Naive thymus-derived CD8-positive, alpha-beta T cell (primary cell): ENCODE measurements at regions not wholly inside any gene's neighbourhood (a gene's known extent, or its start where the extent isn't known, plus 50 kb on each side); places are given as distances from the start of the nearest gene placed in this dataset.
"Not testable (repeated sequence)": the region's sequence is repeated elsewhere in the genome, so short reads cannot be mapped to it uniquely, and the experiment has no call there.

Source experiments
- ATAC-seq, 2 donors: fragments of 150-1000 bp; cut with Tn5 transposase in 1 of 2; sonication (Bioruptor Pico), chemical (Tn5 transposase) in 1 of 2; 1 replicate in 1 of 2; 2 replicates in 1 of 2; pipeline ENCODE4 v1.10.0; 2021; ENCODE audit warnings: mild to moderate bottlenecking in 2 of 2, moderate library complexity in 2 of 2
- POLR2A ChIA-PET: fragments of 350-600 bp; sonication (Branson Sonifier 250); formaldehyde crosslinking; loops from one replicate; lab custom pipeline; 2021; ENCODE audit warnings: antibody characterized with exemption; lab: Charles Lee
- DNase-seq, 10 donors: peaks; one replicate each; pipeline versions ENCODE4 v3.0.0 to v3.0.0-alpha.2; 2020 to 2022
- H3K27ac Mint-ChIP-seq, 10 donors: one replicate each; pipeline ENCODE4 v1.8.0; 2020 to 2022; ENCODE audit warnings: mild to moderate bottlenecking in 10 of 10, mixed read lengths in 10 of 10, moderate library complexity in 4 of 10, inconsistent platforms in 1 of 10
- H3K27me3 Mint-ChIP-seq, 5 donors: one replicate each; pipeline ENCODE4 v1.8.0; 2021 to 2022; ENCODE audit warnings: mixed read lengths in 5 of 5
- H3K36me3 Mint-ChIP-seq, 3 donors: one replicate each; pipeline ENCODE4 v1.8.0; 2020 to 2022; ENCODE audit warnings: mixed read lengths in 3 of 3, mild to moderate bottlenecking in 2 of 3, inconsistent platforms in 1 of 3
- H3K4me1 Mint-ChIP-seq, 4 donors: one replicate each; pipeline ENCODE4 v1.8.0; 2021 to 2022; ENCODE audit warnings: mixed read lengths in 4 of 4
- H3K4me3 Mint-ChIP-seq, 10 donors: one replicate each; pipeline ENCODE4 v1.8.0; 2020 to 2022; ENCODE audit warnings: mild to moderate bottlenecking in 10 of 10, mixed read lengths in 10 of 10, moderate library complexity in 6 of 10, inconsistent platforms in 1 of 10
- H3K9me3 Mint-ChIP-seq, 9 donors: one replicate each; pipeline ENCODE4 v1.8.0; 2020 to 2022; ENCODE audit warnings: mixed read lengths in 9 of 9, mild to moderate bottlenecking in 3 of 9, inconsistent platforms in 1 of 9, moderate library complexity in 1 of 9

DNA sequence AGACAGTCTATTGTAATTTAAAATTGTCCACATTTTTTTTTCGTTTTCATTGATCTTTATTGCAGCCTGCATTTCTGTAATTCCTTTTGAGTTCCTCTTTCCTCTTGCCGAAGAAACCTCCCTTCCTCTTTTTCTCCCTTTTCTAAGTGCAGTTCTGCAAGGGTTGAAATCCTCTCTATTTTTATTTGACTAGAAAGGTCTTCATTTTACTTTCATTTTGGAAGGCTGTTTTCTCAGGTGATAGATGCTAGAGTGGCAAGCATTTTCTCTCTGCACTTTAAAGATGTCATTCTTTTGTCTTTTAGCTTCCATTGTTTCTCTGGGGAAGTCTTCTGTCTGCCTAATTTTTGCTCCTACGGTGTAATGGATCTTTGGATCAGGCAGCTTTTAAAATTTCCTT, 248.5 kb downstream of the SMARCA2 start:
- POLR2A ChIA-PET: no interaction called here
- Mint-ChIP-seq H3K36me3 (no peaks in the 10 kb centered on the region), H3K4me1 (peaks cover 1 to 18% (median 10%) of the 10 kb centered on the region in 4 donors), H3K4me3 (no peak overlapping the region), H3K9me3 (no peaks in the 10 kb centered on the region), H3K27ac (no peak overlapping the region), H3K27me3 (peaks cover 0 to 9% (median 2%) of the 10 kb centered on the region in 5 donors)
- ATAC-seq: no peak
- no peak for DNase-seq

DNA sequence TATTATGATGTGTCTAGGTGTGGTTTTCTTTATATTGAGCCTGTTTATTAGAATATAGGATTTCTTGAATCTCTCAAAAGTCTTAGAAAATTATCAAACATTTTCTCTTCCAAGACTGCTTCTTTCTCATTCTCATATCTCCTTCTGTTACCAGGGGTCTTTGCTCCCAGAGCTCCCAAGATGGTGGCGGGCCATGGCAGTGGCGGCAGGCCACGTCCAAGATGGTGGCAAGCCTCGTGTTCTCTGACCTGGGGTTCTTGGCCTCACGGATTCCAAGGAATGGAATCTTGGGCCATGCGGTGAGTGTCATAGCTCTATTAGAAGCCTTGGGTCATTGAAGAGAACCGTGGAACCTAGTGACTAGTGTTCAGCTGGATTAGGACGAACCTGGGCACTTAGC, 248.9 kb downstream of the SMARCA2 start:
- peak overlapping the region in 1 of 10 donors; percentile 79 for H3K27ac Mint-ChIP-seq
- H3K4me3 Mint-ChIP-seq: no peak overlapping the region
- H3K9me3 Mint-ChIP-seq: no peaks in the 10 kb centered on the region
- H3K4me1 Mint-ChIP-seq: peaks cover 1 to 18% (median 10%) of the 10 kb centered on the region in 4 donors
- DNase-seq (no peak), ATAC-seq (no peak)
- H3K36me3 Mint-ChIP-seq: no peaks in the 10 kb centered on the region
- H3K27me3 Mint-ChIP-seq: peaks cover 0 to 10% (median 3%) of the 10 kb centered on the region in 5 donors
- POLR2A ChIA-PET: no interaction called here

DNA sequence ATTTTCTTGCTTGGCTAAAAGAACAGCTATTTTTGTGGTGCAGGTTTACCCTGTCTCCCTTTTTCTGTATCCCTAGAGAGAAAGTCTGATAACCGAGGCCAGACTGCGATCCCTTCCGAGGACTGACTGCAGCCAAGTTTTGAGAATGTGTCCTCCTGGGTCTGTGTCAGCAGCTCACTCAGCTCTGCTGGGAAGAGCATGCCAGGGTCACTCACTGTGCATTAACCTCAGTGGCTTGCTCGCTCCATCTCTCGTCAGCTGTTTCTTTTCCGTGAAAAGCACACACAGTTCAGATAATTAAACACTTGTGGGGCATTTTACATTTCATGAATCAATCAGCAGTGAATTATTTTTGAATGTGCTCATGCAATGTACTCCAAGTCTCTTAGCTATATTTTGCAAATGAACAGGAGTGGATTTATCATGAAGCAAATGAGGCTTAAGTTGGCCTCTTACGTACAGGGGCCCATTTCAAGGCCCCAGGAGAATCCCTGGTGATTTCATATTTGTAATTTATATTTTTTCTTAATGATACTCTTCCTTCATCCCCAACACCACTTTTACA, 252.1 kb downstream of the SMARCA2 start:
- ATAC-seq (no peak), DNase-seq (no peak)
- Mint-ChIP-seq H3K27ac (no peak overlapping the region), H3K4me3 (no peak overlapping the region), H3K9me3 (peaks cover 0 to 4% (median 0%) of the 10 kb centered on the region in 9 donors), H3K36me3 (no peaks in the 10 kb centered on the region), H3K4me1 (peaks cover 1 to 23% (median 10%) of the 10 kb centered on the region in 4 donors), H3K27me3 (peaks cover 0 to 11% (median 7%) of the 10 kb centered on the region in 5 donors)
- POLR2A ChIA-PET: no interaction called here

DNA sequence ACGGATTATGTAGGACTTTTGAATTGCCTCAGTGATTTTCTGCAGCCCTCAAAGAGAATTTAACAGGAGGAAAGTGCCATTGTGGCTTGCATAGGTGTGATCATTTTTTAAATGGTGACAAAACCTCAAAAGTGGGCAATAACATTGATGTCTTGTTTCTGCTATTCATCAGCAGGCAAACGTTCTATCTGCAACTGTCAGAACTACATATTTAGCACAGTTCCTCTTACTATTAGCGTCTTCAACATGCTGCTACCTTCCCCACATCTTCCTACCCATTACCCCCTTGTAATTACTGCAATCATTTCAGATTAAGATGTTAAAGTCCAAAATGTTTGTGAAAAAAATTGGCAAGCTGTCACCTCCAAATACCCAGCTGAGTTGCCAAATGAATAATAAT, 254.6 kb downstream of the SMARCA2 start:
- Mint-ChIP-seq H3K27me3 (peaks cover 0 to 9% (median 6%) of the 10 kb centered on the region in 5 donors), H3K9me3 (peaks cover 0 to 4% (median 0%) of the 10 kb centered on the region in 9 donors), H3K4me3 (no peak overlapping the region), H3K4me1 (peaks cover 0 to 5% (median under 1%) of the 10 kb centered on the region in 4 donors), H3K36me3 (no peaks in the 10 kb centered on the region), H3K27ac (no peak overlapping the region)
- no peak for DNase-seq
- no peak for ATAC-seq
- POLR2A ChIA-PET: no interaction called here

DNA sequence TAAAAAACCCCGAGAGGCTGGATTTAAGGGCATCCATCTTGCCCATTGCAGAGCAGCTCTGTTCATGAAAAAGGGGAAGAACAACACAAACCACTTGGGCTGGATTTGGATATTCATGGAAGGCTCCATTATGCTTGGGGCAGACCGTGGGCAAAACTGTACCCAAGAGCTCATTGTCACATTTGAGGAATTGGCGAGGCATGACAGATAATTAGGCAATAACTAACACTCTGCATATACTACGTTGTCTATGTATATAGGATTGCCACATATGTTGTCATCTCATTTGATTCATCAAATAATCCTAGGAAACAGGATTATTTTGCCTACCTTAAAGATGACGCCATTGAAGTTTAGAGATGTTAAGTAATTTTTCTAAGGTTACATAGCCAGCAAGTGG, 255.4 kb downstream of the SMARCA2 start:
- DNase-seq: no peak
- Mint-ChIP-seq H3K9me3 (peaks cover 0 to 4% (median 0%) of the 10 kb centered on the region in 9 donors), H3K27ac (no peak overlapping the region), H3K27me3 (peaks cover 0 to 9% (median 7%) of the 10 kb centered on the region in 5 donors), H3K4me1 (peaks cover 0 to 5% (median under 1%) of the 10 kb centered on the region in 4 donors), H3K36me3 (no peaks in the 10 kb centered on the region), H3K4me3 (no peak overlapping the region)
- POLR2A ChIA-PET: no interaction called here
- ATAC-seq: no peak

DNA sequence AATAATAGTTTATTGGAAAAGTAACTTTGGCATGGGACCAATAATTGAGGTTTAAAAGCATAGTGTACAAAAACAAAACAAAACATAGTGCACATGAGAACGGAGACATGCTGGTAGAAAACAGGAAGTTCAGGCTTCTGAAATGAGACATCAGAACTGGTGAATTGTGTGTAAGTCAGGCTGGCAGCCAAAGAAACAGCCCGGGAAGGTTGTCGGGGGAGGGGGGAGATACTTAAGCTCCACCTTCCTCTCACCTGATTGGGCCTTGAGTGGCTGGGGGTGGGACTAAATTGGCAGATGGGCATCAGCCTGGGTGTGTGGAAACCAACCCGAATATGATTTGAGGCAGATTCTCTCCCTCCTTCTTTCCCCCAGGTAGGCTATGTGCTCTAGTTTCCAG, 256.3 kb downstream of the SMARCA2 start:
- H3K4me1 Mint-ChIP-seq: peaks cover 0 to 5% (median under 1%) of the 10 kb centered on the region in 4 donors
- no peaks in the 10 kb centered on the region for H3K36me3 Mint-ChIP-seq
- POLR2A ChIA-PET: no interaction called here
- no peak for DNase-seq
- peaks cover 5 to 12% (median 7%) of the 10 kb centered on the region in 5 donors for H3K27me3 Mint-ChIP-seq
- H3K9me3 Mint-ChIP-seq: peaks cover 0 to 4% (median 0%) of the 10 kb centered on the region in 9 donors
- H3K27ac Mint-ChIP-seq: peak overlapping the region in 1 of 10 donors; percentile 42
- H3K4me3 Mint-ChIP-seq: no peak overlapping the region
- no peak for ATAC-seq

DNA sequence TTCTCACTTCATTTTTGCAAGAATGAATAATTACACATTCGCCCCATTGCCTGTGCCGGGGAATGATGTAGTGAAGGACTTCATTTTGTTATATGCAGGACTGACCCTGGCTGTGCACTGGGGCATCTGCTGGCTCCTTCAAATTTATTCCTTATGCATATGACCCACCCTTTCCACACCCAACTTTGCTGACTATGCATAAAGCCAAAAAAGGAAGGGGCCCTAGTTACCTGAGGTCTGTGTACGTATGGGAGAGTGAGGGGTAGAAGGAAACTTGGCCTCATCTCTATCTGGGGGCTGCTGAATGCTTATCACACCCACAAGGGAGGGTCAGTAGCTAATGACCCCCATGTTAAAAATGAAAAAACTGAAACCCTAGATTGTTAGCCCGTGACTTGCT, 259.6 kb downstream of the SMARCA2 start:
- no peak overlapping the region for H3K4me3 Mint-ChIP-seq
- peaks cover 0 to 5% (median under 1%) of the 10 kb centered on the region in 4 donors for H3K4me1 Mint-ChIP-seq
- peaks cover 4 to 21% (median 6%) of the 10 kb centered on the region in 5 donors for H3K27me3 Mint-ChIP-seq
- no peak for DNase-seq
- H3K9me3 Mint-ChIP-seq: peaks cover 0 to 4% (median 0%) of the 10 kb centered on the region in 9 donors
- POLR2A ChIA-PET: no interaction called here
- H3K36me3 Mint-ChIP-seq: no peaks in the 10 kb centered on the region
- no peak for ATAC-seq
- no peak overlapping the region for H3K27ac Mint-ChIP-seq

DNA sequence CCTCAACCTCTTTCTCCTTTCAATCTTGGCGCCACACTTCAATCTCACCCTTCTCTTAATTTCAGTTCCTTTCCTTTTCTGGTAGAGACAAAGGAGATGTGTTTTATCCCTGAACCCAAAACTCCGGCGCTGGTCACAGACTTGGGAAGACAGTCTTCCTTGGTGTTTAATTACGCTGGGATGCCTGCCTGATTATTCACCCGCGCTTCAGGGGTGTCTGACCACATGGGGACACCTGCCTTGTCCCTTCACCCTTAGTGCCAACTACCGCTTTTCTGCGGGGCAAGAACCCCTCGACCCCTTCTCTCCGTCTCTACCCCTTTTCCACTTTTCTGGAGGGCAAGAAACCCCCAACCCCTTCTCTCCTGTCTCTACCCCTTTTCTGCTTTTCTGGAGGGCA, 261.1 kb downstream of the SMARCA2 start:
- DNase-seq: no peak
- Mint-ChIP-seq H3K27me3 (peaks cover 4 to 21% (median 6%) of the 10 kb centered on the region in 5 donors), H3K36me3 (no peaks in the 10 kb centered on the region), H3K27ac (no peak overlapping the region), H3K4me3 (no peak overlapping the region), H3K9me3 (peaks cover 0 to 1% (median 0%) of the 10 kb centered on the region in 9 donors), H3K4me1 (peaks cover 0 to 3% (median 0%) of the 10 kb centered on the region in 4 donors)
- no peak for ATAC-seq
- POLR2A ChIA-PET: no interaction called here

DNA sequence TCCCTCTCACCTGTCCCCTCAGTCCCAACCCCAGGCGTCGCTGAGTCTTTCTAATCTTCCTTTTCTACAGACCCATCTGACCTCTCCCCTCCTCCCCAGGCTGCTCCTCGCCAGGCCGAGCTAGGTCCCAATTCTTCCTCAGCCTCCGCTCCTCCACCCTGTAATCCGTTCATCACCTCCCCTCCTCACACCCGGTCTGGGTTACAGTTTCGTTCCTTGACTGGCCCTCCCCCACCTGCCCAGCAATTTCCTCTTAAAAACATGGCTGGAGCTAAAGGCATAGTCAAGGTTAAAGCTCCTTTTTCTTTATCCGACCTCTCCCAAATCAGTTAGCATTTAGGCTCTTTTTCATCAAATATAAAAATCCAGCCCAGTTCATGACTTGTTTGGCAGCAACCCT, 262.0 kb downstream of the SMARCA2 start:
- H3K4me1 Mint-ChIP-seq, H3K36me3 Mint-ChIP-seq, H3K27ac Mint-ChIP-seq, DNase-seq, POLR2A ChIA-PET, H3K9me3 Mint-ChIP-seq, ATAC-seq, H3K4me3 Mint-ChIP-seq: not testable (repeated sequence)
- H3K27me3 Mint-ChIP-seq: peaks cover 4 to 21% (median 6%) of the 10 kb centered on the region in 5 donors

DNA sequence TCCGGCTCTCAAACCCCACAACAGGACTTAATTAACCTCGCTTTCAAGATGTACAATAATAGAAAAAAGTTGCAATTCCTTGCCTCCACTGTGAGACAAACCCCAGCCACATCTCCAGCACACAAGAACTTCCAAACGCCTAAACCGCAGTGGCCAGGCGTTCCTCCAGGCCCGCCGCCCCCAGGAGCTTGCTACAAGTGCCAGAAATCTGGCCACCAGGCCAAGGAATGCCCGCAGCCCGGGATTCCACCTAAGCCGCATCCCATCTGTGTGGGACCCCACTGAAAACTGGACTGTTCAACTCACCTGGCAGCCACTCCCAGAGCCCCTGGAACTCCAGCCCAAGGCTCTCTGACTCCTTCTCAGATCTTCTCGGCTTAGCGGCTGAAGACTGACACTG, 262.5 kb downstream of the SMARCA2 start:
- H3K36me3 Mint-ChIP-seq, H3K4me1 Mint-ChIP-seq, H3K9me3 Mint-ChIP-seq, POLR2A ChIA-PET, DNase-seq, ATAC-seq, H3K27ac Mint-ChIP-seq, H3K4me3 Mint-ChIP-seq: not testable (repeated sequence)
- peaks cover 4 to 21% (median 6%) of the 10 kb centered on the region in 5 donors for H3K27me3 Mint-ChIP-seq

DNA sequence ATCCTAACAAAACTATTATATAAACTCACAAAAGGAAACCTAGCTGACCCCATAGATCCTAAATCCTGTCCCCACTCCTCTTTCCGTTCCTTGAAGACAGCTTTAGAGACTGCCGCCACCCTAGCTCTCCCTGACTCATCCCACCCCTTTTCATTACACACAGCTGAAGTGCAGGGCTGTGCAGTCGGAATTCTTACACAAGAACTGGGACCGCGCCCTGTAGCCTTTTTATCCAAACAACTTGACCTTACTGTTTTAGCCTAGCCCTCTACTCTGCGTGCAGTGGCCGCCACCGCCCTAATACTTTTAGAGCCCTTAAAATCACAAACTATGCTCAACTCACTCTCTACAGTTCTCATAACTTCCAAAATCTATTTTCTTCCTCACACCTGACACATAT, 264.0 kb downstream of the SMARCA2 start:
- peaks cover 4 to 21% (median 6%) of the 10 kb centered on the region in 5 donors for H3K27me3 Mint-ChIP-seq
- H3K4me3 Mint-ChIP-seq, DNase-seq, H3K4me1 Mint-ChIP-seq, H3K36me3 Mint-ChIP-seq, ATAC-seq, POLR2A ChIA-PET, H3K9me3 Mint-ChIP-seq, H3K27ac Mint-ChIP-seq: not testable (repeated sequence)

DNA sequence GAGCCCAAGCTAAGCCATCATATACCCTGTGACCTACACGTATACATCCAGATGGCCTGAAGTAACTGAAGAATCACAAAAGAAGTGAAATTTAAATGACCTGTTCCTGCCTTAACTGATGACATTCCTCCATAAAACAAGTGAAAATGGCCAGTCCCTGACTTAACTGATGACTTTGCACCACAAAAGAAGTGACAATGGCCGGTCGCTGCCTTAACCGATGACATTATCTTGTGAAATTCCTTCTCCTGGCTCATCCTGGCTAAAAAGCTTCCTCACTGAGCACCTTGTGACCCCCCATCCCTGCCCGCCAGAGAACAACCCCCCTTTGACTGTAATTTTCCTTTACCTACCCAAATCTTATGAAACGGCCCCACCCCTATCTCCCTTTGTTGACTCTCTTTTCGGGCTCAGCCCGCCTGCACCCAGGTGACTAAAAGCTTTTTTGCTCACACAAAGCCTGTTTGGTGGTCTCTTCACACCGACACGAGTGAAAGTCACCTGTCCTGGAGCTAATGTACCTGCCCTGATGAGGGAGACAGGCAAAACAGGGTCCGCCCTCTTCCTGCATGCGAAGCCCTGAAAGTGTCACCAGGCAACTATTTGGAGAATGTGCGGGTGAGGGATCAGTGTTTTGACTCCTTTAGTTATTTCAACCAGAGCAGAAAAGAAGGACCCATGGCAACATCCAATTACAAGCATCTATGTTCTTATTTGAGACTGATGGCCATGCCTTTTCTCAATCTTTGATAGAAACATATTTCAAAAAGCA, 266.1 kb downstream of the SMARCA2 start:
- no peak for ATAC-seq
- Mint-ChIP-seq H3K9me3 (no peaks in the 10 kb centered on the region), H3K4me3 (no peak overlapping the region), H3K27ac (no peak overlapping the region), H3K4me1 (no peaks in the 10 kb centered on the region), H3K36me3 (no peaks in the 10 kb centered on the region), H3K27me3 (peaks cover 0 to 16% (median 5%) of the 10 kb centered on the region in 5 donors)
- POLR2A ChIA-PET: no interaction called here
- no peak for DNase-seq

DNA sequence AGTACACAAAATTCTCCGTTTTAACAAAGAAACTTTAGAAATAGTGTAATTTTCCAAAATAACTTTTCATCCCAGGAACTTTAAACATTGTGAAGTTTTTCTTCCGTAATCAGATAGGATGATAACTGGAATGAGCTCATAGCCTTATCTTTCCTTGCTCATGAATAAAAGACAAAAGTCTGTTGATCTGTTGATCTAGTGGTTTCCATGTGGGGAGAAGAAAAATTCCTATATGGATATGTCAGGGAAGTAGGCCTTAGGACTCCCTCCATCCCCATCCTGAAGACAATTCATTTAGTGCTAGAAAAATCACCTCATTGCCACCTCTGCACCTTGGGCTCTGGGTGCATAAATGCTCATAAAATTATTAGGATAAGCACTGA, 266.6 kb downstream of the SMARCA2 start:
- POLR2A ChIA-PET: no interaction called here
- H3K9me3 Mint-ChIP-seq: no peaks in the 10 kb centered on the region
- no peaks in the 10 kb centered on the region for H3K36me3 Mint-ChIP-seq
- ATAC-seq (no peak), DNase-seq (no peak)
- no peak overlapping the region for H3K4me3 Mint-ChIP-seq
- H3K27ac Mint-ChIP-seq: no peak overlapping the region
- no peaks in the 10 kb centered on the region for H3K4me1 Mint-ChIP-seq
- H3K27me3 Mint-ChIP-seq: peaks cover 0 to 10% (median 4%) of the 10 kb centered on the region in 5 donors
